ENCODE measurements at regions not wholly inside any gene's neighbourhood (a gene's known extent, or its start where the extent isn't known, plus 50 kb on each side); places are given as distances from the start of the nearest gene placed in this dataset.

DNA sequence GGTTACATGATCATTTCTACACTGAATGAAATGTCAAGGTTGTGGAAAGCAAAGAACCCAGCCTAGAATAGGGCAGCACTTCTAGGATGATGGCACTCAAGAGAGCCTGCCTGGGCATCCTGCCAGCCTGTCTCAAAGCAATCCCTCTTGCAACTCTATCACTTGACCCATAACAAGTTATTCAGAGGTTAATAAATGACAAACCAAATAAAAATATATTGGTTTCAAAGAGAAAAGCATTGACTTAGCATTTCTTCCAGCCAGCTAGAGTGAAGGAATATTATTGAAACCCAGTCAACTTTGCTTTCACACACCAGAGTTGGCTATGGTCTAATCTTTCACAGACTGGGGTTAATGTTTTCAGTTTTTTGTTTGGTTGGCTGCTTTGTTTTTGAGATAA lies 214.6 kb upstream of the UBE2E2 start:
- H3K18ac ChIP-seq (ENCODE audit: insufficient read length, low read depth, low read length) = no peak overlapping the region
- H2BK12ac ChIP-seq (ENCODE audit: insufficient read length, low read depth, low read length) = no peak overlapping the region
- Mint-ChIP-seq H3K27me3 (ENCODE audit: low read depth) (no peaks in the 10 kb centered on the region; the same call in 1 of the 2 replicates), H3K36me3 (ENCODE audit: insufficient read depth in 1 of 3, low read depth in 3 of 3) (peaks cover 0 to 7% (median 0%) of the 10 kb centered on the region in 3 experiments; a peak in 1 of 7 replicates), H3K27ac (no peak overlapping the region), H3K4me3 (no peak overlapping the region), H3K9me3 (no peaks in the 10 kb centered on the region), H3K4me1 (peaks cover 9 to 12% of the 10 kb centered on the region in 2 experiments)
- 0 out of 2 replicates have a peak, but pooled peaks cover 2% of the 10 kb centered on the region for H3K4me1 ChIP-seq (ENCODE audit: insufficient read depth, low read length)
- no peak for DNase-seq
- no peak overlapping the region for H3K9ac ChIP-seq (ENCODE audit: extremely low read depth, insufficient read length, low read length)
- no peaks in the 10 kb centered on the region for H3K79me2 ChIP-seq (ENCODE audit: insufficient read depth, low read length)
- no peak overlapping the region for H2AFZ ChIP-seq (ENCODE audit: low read length)
- H3K23me2 ChIP-seq (ENCODE audit: insufficient read length, low read depth, low read length, poor library complexity, severe bottlenecking) = no peaks in the 10 kb centered on the region
- H3K23ac ChIP-seq (ENCODE audit: insufficient read length, low read depth, low read length) = no peak overlapping the region
- no peak overlapping the region for H3K4ac ChIP-seq (ENCODE audit: low read depth, low read length)
- no peak overlapping the region for H3T11ph ChIP-seq (ENCODE audit: low read length)
- no peak overlapping the region for H4K5ac ChIP-seq (ENCODE audit: insufficient read length, low read depth, low read length)
- H3K27ac ChIP-seq (ENCODE audit: insufficient read length, low read depth, low read length) = no peak overlapping the region
- no peaks in the 10 kb centered on the region for H3K79me1 ChIP-seq (ENCODE audit: insufficient read depth, low read depth, low read length, poor library complexity, severe bottlenecking)
- H3K27me3 ChIP-seq (ENCODE audit: insufficient read depth, low read length) = no peaks in the 10 kb centered on the region
- no peaks in the 10 kb centered on the region for H3K9me3 ChIP-seq (ENCODE audit: control insufficient read depth, low read depth, low read length)
- no peak overlapping the region for H3K56ac ChIP-seq (ENCODE audit: insufficient read length, low read depth, low read length)
- H2AK5ac ChIP-seq (ENCODE audit: insufficient read length, low read length) = no peak overlapping the region
- no peaks in the 10 kb centered on the region for H4K20me1 ChIP-seq (ENCODE audit: control insufficient read depth, insufficient read depth, insufficient read length)
- TF ChIP-seq, protein P1, sequence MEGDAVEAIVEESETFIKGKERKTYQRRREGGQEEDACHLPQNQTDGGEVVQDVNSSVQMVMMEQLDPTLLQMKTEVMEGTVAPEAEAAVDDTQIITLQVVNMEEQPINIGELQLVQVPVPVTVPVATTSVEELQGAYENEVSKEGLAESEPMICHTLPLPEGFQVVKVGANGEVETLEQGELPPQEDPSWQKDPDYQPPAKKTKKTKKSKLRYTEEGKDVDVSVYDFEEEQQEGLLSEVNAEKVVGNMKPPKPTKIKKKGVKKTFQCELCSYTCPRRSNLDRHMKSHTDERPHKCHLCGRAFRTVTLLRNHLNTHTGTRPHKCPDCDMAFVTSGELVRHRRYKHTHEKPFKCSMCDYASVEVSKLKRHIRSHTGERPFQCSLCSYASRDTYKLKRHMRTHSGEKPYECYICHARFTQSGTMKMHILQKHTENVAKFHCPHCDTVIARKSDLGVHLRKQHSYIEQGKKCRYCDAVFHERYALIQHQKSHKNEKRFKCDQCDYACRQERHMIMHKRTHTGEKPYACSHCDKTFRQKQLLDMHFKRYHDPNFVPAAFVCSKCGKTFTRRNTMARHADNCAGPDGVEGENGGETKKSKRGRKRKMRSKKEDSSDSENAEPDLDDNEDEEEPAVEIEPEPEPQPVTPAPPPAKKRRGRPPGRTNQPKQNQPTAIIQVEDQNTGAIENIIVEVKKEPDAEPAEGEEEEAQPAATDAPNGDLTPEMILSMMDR (conservative IDR thresholded peaks at IDR 0.05) = no peak
- H3K14ac ChIP-seq (ENCODE audit: insufficient read depth, low read length) = no peak overlapping the region
- no peak overlapping the region for H2BK5ac ChIP-seq (ENCODE audit: insufficient read length, low read length)
- no peak overlapping the region for H2BK120ac ChIP-seq (ENCODE audit: low read depth, low read length, poor library complexity, severe bottlenecking)
- H2BK15ac ChIP-seq (ENCODE audit: low read depth, low read length) = no peak overlapping the region
- H2BK20ac ChIP-seq (ENCODE audit: low read depth, low read length, poor library complexity, severe bottlenecking) = no peak overlapping the region
- H4K8ac ChIP-seq (replicated peaks; ENCODE audit: insufficient read length, low read depth, low read length) = no peak overlapping the region
- no peak overlapping the region for H3K4me2 ChIP-seq (ENCODE audit: insufficient read depth, insufficient read length, low read length)
- H4K91ac ChIP-seq (ENCODE audit: insufficient read length, low read depth, low read length) = no peak overlapping the region
